ENCODE measurements at regions not wholly inside any gene's neighbourhood (a gene's known extent, or its start where the extent isn't known, plus 50 kb on each side); places are given as distances from the start of the nearest gene placed in this dataset.

DNA sequence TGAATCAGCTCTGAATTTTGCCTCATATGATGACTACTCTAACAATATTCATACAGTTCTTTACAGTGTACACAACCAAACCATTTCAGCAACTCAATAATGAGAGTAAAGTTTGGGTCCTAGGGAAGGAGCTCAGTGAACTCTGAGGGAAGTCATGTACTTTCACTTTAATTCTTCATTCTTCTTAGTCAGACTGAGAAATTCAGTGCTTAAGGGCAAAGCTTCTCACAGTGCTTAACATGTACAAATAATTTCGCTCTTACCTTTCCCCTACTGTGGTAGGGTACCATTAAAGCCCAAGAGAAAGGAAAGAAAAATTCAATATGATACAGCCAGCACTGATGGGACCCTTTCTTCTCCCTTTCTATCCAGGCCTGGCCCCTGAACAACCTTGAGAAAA, 435.0 kb downstream of the NELL2 start (continued):
- TF ChIP-seq ETV6 (conservative IDR thresholded peaks at IDR 0.05 in 1 of 2, IDR thresholded peaks at IDR 0.05 in 1 of 2; ENCODE audit: borderline replicate concordance in 1 of 2, low read depth in 1 of 2) (no peak), SREBF1 (IDR thresholded peaks at IDR 0.05; ENCODE audit: low read length) (no peak), FOXM1 (IDR thresholded peaks at IDR 0.05; ENCODE audit: low read depth, low read length) (no peak), CUX1 (IDR thresholded peaks at IDR 0.05; ENCODE audit: insufficient replicate concordance, low read depth, low read length) (peak; percentile 16), ZNF687 (IDR thresholded peaks at IDR 0.05) (peak; percentile 63; the same call in 1 of the 2 replicates), HDAC2 (IDR thresholded peaks at IDR 0.05) (no peak), DPF2 (IDR thresholded peaks at IDR 0.05) (no peak)
- TF ChIP-seq, protein P1, sequence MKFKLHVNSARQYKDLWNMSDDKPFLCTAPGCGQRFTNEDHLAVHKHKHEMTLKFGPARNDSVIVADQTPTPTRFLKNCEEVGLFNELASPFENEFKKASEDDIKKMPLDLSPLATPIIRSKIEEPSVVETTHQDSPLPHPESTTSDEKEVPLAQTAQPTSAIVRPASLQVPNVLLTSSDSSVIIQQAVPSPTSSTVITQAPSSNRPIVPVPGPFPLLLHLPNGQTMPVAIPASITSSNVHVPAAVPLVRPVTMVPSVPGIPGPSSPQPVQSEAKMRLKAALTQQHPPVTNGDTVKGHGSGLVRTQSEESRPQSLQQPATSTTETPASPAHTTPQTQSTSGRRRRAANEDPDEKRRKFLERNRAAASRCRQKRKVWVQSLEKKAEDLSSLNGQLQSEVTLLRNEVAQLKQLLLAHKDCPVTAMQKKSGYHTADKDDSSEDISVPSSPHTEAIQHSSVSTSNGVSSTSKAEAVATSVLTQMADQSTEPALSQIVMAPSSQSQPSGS (IDR thresholded peaks at IDR 0.05; ENCODE audit: low read length): peak; percentile 83
- TF ChIP-seq, protein P2, sequence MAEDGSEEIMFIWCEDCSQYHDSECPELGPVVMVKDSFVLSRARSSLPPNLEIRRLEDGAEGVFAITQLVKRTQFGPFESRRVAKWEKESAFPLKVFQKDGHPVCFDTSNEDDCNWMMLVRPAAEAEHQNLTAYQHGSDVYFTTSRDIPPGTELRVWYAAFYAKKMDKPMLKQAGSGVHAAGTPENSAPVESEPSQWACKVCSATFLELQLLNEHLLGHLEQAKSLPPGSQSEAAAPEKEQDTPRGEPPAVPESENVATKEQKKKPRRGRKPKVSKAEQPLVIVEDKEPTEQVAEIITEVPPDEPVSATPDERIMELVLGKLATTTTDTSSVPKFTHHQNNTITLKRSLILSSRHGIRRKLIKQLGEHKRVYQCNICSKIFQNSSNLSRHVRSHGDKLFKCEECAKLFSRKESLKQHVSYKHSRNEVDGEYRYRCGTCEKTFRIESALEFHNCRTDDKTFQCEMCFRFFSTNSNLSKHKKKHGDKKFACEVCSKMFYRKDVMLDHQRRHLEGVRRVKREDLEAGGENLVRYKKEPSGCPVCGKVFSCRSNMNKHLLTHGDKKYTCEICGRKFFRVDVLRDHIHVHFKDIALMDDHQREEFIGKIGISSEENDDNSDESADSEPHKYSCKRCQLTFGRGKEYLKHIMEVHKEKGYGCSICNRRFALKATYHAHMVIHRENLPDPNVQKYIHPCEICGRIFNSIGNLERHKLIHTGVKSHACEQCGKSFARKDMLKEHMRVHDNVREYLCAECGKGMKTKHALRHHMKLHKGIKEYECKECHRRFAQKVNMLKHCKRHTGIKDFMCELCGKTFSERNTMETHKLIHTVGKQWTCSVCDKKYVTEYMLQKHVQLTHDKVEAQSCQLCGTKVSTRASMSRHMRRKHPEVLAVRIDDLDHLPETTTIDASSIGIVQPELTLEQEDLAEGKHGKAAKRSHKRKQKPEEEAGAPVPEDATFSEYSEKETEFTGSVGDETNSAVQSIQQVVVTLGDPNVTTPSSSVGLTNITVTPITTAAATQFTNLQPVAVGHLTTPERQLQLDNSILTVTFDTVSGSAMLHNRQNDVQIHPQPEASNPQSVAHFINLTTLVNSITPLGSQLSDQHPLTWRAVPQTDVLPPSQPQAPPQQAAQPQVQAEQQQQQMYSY (CRISPR knock-in tag; IDR thresholded peaks at IDR 0.05): no peak
- TF ChIP-seq, protein P3, sequence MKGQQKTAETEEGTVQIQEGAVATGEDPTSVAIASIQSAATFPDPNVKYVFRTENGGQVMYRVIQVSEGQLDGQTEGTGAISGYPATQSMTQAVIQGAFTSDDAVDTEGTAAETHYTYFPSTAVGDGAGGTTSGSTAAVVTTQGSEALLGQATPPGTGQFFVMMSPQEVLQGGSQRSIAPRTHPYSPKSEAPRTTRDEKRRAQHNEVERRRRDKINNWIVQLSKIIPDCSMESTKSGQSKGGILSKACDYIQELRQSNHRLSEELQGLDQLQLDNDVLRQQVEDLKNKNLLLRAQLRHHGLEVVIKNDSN (IDR thresholded peaks at IDR 0.05; ENCODE audit: borderline replicate concordance, extremely low read length, insufficient read depth, low read depth, low read length): no peak
- TF ChIP-seq, protein P4, sequence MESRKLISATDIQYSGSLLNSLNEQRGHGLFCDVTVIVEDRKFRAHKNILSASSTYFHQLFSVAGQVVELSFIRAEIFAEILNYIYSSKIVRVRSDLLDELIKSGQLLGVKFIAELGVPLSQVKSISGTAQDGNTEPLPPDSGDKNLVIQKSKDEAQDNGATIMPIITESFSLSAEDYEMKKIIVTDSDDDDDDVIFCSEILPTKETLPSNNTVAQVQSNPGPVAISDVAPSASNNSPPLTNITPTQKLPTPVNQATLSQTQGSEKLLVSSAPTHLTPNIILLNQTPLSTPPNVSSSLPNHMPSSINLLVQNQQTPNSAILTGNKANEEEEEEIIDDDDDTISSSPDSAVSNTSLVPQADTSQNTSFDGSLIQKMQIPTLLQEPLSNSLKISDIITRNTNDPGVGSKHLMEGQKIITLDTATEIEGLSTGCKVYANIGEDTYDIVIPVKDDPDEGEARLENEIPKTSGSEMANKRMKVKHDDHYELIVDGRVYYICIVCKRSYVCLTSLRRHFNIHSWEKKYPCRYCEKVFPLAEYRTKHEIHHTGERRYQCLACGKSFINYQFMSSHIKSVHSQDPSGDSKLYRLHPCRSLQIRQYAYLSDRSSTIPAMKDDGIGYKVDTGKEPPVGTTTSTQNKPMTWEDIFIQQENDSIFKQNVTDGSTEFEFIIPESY (IDR thresholded peaks at IDR 0.05): no peak

Data from GM12878 (cell line).